HPDE6-E6E7 (cell line): ENCODE measurements at regions not wholly inside any gene's neighbourhood (a gene's known extent, or its start where the extent isn't known, plus 50 kb on each side); places are given as distances from the start of the nearest gene placed in this dataset.

Experiments used
- DNase-seq: peaks from one replicate; pipeline ENCODE4 v3.0.0; 2011; ENCODE audit warnings: missing footprints; ENCODE audit errors: extremely low spot score

DNA sequence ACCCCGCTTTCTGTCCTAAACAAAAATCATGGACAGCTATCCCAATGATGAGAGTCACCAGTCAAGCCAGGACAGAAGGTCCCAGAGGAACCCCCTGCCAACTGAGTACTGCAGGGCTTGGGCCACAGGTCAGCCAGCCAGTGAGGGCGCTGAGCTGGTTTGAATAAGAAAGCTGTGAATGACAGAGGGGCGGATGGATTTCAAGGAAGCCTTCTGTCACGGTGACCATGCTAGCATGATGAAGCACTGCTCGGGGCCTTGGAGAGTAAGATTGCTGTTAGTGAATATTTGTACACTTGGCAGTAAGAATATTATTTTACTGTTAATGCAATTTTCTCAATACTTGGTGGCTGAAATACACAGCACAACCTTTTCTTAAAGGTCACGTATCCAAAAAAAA, 734.0 kb upstream of the NR2F2 start:
- no peak for DNase-seq

DNA sequence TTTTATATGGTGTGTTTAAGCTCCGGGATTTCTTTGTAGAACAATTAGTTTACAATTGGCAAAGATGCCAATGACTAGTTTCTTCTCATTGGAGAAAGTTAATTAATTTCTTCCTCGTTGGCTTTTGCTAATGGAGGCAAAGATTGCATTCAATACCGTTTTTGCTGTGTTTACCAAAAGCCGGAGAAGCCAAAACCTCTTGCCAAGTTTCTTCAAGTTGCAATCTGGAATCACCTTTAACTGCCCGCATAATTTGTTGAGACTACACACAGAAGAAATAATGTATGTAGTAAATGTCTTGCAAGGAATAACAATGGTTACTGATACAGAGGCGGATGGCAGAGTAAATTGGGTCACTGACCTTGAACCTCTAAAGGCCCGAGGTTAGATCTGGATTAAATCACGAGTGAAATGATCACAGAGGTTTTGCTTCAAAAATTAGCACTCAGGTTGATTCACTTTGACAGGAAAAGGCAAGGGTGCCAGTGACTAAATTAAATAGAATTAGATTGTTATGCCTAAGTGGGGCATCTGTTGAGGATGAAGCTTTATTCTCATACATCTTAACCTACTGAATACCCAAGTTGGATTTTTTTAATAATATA, 732.1 kb upstream of the NR2F2 start:
- no peak for DNase-seq

DNA sequence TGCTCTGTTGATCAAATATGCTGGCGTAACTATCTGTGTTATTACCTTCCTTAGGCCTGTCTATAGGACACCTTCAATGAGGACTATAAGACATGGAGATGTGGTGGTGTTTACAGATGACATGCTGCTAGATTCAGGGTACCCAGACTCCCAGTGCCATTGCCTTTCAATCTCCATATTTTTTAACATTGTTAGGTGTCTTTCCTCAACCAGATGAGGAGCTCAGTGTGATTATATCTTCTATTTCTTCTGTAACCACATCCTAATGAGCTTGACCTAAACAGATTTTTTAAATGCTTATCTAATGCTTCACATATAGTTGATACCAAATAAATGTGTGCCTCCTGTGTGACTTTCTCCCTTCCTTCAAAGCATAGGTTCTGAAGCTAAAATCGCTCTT, 730.1 kb upstream of the NR2F2 start:
- no peak for DNase-seq

DNA sequence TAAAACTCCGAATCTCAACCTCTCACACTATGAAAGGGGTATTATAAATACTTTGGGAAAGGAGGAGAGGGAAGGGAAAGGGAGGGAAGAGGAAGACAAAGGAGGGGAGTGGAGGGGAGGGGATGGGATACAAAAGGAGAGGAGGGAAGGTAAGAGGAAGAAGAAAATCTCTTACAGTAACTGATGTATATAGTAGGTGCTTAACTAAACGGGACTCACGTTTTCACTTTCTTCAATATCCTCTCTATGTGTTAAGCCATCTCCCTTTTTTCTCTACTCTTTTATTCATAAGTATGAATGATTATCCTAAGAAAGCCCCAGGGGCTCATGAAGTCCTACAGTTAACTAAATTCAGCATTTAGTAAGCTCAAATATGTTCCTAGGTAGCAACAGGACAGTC, 729.6 kb upstream of the NR2F2 start:
- DNase-seq = no peak

DNA sequence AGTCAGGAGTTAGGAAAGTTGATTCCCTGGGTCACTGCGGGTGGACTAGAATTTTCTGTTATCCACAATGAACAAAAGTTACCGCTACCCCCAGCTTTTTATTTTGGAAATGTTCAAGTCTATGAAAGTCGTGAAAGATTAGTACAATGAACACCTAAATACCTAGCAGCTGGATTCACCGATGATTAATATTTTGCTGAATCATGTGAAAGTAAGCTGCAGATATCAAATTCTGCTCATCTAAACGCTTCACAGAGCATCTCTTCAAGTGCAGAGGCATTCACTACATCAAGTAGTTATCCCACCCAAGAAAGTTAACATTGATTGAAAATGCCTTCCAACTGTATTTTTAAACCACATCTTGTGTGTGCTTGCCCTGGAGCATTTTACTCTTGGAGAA, 729.0 kb upstream of the NR2F2 start:
- DNase-seq = no peak

DNA sequence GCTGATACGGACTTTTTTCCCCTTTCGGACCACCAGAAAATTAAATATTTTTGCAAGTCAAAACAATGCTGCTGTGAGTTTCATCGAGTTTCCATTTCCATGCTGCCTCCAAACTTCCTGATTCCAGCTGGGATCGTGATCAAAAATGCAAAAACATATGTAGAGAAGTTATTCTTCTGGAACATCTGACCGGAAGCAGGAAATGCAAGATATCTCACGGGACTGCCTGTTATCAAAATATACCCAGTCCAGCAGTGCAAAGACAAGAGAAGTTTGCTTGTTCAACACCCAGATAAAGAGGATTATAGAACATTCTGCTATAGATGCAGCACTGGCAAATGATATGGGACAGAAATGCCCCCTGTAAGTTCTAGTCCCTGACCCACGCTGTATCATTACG, 726.7 kb upstream of the NR2F2 start:
- DNase-seq = no peak

DNA sequence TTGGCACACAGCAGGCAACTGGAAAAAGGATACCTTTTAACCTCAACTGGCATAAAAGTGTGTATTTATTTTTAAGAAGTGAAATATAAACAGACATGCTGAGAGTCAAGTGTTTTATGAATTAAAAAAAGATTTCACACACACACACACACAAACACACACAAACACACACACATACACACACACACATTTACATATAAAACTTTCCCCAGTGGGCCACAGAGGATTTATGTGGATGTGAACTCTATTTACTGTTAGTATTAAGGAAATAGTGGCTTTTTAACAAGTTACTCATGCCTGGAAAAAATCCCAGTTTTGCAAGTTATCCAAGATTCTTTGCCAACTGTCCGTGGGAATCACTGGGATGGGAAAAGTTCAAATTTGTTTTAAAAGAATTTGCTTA, 725.9 kb upstream of the NR2F2 start:
- no peak for DNase-seq

DNA sequence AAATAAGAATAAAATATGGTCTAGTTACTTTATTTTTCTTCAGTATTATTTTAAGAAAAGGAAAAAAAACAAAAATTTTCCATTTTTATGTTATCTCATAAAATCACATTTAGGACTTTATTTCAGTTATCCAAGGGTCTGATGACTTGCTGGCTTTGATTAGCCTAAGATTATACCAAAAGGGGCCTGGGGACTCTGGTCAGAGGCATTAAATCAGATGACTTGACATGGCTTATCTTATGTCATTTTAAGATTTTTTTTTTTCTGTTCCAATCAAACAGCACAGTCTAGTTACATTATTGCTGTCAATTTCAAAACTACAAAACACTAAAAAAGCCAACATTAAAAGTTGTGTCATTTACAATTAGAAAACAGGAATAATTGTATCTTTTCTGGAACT, 725.4 kb upstream of the NR2F2 start:
- no peak for DNase-seq

DNA sequence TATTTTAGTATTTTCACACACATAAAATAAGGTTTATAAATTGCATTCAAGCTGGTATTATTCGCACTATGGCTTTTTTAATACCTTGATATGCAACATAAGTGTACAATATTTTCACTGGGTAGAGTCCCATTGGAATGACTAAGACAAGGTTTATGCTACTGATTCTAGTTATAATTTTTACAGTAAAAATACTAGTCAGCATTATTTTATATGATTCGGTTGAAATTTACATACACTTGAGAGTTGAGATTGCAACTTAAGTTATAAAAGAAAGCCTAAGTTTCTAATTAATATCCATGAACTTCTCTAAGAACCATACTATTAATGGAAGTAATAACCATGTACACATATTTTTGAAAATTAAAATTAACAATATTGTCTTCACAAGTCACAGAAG, 723.9 kb upstream of the NR2F2 start:
- DNase-seq = no peak

DNA sequence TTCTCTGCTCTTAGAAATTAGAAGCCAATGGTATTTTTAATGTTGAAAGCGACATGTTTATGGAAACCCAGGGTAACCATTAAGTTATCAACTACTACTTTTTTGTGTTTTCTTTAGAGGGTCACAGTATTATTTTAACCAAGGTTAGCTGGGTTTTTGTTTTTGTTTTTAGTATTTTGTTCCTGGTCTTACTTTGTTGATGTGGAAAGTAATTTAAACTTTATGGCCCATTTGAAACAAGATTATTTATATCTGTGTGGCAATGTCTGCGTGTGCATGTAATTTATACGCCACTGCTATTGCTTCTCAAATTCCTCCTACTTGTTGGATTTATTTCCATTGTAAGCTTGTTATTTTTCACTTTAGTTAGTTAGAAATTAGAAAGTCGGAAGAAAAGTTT, 722.1 kb upstream of the NR2F2 start:
- DNase-seq = no peak

DNA sequence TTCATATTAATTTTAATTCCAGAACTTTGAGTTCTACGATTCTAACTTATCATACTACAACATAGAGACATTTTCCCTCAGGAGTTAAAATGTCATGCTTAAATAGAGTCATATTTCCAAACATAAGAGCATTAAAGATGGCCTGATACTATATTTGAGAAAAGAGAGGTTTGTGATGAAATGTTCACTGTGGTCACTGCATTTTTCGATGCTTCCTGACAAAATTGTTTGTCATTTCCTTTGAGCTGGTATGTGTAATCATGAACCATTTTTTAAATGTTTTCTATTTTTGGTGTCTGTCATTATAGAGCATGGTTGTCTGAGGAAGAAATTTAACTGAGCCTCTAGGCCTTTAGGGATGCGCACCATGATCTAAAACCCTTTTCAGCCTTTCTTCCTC, 721.4 kb upstream of the NR2F2 start:
- DNase-seq = no peak

DNA sequence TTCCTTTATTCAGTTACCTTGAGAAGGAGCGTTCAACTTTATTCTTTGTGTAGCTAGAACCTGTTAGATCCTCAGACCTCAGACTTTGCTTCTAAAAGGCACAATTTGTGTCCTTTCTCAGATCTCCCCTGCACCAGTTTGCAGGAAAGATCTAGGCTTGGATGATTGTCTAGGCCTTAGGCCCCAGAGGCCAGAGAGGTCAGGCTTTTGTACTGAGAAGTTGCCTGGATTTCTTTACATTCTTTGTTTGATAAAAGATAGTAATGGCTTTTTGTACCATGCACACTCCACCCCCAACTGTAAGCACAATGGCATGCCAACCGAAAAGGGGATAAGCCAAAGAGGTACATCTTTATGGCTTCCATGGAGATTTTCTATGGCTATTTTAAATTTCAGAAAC, 719.6 kb upstream of the NR2F2 start:
- no peak for DNase-seq

DNA sequence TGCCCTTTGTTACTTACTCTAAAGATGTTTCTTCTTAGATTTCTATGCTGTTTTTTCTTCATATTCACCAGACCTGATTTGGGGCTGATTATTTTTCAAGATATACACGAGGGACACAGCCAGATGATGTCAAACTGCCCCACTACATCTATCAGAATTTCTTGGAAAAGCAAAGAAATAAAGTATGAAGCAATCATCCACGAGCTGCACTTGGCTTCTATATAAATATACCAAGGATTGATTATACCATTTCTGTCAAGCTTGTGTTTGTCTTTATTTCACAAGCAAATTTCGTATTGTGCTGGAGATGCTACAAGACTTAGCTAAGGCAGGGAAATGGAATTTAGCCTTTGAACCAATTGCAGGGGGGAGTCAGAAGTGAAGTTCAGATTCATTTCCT, 715.1 kb upstream of the NR2F2 start:
- DNase-seq = no peak

DNA sequence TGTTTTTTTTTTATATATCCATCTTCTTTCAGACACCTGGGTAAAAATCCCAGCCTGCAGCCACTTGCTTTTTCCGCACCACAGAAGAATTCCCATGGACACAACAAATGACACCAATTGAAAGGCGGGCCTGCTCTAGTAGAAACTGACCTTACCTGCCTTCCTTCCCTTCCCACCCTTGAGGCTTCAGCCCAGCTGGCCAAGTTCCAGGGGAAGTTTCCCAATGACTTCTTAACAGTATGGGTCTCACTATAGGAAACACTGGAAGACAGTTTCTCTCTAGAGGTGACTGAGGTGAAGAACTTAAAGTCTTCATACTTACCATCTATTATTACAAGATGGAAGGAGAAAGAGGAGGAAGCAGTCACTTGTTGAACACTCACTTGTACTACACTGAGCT, 714.2 kb upstream of the NR2F2 start:
- DNase-seq = no peak

DNA sequence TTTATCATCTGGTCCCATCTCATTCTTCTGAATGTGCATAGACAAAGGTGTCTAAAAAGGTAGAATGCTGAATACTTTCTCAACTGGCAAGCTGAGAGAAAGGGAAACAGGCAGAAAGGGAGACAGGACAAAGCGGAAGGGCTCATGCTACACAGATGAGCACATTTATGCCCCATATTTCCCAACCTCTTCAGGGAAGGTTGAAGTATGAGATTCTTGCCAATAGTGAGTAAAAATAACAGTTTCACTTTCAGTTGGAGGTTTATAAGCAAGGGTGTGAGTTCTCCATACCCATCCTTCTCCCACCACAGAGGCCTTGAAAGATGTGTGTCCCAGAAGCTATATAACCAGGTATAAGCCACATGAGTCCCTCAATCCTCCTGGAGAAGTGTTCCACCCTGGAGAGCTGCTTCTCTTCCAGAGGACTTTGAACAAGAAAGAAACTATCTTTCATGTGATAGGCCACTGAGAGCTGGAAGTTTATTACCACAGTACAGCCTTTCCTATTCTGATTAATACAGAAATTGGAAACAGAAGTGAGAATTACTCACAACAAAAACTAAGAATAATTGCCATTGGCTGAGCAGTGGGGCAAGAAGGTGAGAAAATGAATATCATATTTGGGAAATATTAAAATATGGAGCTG, 709.4 kb upstream of the NR2F2 start:
- DNase-seq = no peak

DNA sequence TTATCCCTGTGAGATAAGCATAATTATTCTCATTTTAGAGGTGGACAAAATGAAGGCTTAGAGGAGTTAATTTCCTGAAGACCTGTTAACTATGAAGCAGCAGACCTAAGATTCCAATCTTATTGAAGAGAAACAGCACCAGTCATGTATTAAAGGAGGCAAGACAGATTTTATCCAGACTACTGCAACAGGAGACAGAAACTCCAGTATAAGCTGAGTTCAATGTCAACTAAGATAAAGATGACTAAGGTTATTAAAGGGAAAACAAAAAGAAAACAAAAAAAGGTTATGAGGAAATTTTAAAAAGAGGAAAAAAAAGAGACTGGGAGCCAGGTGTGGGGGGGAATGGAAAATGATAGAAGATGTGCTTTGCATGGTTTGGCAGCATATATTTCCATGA, 707.7 kb upstream of the NR2F2 start:
- no peak for DNase-seq

DNA sequence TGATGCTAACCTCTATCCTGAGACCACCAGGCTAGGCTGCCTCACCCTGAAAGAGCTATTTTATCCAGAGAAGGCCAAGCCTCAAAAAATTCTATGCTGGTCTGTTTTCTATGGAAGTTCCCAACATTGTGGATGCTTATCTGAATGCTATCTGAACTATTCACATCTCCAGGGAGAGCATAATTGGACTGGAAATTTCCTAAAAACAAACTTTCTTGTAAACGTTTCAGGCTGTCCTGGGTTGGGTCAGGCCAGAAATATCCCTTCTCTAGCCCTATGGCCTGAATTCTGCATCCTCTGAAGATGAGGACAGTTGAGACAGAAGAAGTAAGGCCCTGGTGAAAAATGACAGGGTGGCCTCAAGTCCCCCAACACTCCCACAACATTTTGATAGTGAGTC, 706.4 kb upstream of the NR2F2 start:
- no peak for DNase-seq

DNA sequence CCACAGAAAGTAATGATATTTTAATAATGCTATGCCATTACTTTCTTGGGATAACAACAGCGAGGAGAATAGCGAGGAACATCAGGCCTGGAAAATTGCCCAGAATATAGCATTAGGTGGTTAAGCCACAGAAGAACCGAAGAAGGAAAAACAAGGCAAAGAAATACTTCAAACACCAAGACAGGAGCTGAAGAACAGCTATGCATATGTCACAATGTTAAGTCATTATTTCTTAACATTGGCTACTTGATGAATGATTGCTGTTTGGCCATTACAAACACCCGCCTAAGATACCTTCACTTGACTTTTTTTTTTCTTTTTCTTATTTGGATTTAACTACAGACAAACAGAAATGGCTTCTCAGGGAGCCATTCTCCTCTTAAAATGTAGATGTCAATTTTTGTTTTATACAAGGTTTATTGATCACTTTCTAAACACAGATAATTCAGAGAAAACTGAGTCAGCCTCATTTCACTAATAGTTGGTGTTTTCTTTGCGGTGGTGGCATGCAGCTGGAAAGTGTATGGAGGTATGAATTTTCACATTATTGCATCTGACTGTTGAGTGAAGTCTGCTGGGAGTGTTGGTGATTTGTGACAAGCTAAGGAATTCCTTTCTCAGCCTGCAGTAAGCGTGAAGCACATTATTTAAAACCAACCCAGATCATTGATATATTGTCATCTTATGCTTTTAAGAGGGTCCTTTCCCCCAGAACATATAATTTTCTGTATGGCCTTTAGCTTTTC, 705.7 kb upstream of the NR2F2 start:
- DNase-seq = no peak

DNA sequence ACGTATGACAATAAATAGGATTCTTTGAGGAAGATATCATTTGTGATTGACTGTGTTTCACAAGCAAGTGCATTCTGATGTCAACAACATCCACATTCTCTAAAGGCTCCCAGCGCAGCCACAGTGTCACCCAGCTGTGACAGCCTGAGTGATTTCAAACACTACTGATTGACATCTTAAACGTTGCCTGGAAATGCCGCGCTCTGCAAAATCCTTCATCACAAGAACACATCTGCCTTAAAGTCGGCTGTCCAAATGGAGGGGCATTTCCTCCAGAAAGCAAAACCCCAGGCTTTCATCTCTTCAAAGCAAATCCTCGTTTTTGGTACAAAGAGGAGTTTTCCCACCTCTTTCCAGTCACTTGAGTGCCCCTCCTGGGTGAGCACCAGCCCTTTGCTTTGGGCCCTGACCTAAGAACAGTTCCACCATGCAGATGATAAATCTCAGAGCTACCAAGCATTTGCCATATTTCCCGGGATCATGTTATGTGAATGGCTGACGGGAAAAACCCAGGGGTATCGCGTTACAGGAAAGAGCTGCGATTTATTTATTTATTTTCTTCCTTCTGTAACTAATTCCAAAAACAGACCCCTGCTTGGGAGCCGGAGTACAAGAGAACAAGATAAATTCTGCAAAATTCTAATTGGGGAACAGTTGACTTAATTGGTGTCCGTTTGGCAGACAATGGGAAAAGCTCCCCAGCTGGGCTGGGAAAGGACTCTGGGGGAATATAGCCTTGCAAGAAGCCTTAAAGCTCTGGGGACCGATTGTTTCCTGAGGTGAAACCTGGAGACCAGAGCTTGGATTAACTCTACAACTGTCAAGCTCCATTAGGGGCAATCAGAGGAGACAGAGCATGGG, 703.8 kb upstream of the NR2F2 start:
- no peak for DNase-seq

DNA sequence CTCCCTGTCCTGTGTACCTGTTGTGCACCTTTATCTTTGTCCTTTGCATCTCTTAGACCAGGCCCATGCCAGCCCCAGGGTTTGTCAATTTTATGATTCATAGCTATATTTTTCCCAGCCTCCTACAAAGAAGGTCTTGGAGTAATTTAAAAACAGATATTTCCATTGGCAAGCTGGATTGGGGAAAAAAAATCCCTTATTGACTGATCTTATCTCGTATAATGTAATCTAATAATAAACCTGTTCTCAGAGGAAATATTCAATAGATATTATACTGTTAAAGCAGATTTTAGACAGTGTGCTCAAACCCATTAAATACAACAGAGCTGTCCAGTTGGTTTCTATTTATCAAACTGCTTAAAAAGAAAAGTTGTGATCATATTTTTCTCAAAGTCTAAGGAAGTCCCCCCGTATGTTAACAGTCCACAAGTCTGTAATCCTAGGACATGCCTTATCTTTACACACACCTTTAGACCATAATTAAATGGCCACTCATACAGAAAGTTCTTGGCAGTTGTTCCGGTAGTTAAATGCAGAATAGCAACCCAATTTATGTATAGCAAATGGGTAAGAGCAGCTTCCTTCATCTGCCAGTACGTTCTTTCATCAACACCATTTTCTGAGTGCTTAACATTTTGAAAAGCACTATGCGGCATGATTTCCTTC, 700.9 kb upstream of the NR2F2 start:
- no peak for DNase-seq

DNA sequence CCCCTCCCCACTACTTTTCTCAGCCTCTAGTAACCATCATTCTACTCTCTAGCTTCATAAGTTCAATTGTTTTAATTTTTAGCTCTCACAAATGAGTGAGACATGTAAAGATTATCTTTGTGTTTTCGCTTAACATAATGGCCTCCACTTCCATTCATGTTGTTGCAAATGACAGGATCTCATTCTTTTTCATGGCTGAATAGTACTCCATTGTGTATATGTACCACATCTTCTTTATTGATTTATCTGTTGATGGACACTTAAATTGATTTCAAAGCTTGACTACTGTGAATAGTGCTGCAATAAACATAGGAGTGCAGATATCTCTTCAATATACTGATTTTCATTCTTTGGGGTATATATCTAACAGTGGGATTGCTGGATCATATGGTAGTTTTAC, 699.8 kb upstream of the NR2F2 start:
- DNase-seq = no peak

DNA sequence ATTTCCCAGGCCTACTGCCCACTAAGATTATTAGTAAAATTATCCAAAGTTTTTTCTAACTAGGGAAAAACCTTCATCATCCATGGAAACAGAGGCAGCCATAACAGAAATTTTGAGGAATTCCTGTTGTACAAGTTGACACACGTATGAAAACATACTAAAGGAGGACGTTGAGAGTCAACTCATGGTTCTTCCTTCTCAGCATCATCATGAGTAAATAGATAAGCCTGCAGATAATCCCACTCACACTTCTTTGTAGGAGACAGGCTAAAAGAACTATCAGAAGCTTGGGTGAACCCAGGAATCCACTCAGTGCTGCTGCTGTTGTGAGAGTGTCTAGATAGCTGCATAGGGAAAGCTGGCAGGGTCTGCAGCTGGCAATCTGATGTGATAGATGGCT, 694.8 kb upstream of the NR2F2 start:
- DNase-seq = no peak
